Suprapubic skin (tissue), 3 donors: ENCODE measurements at regions not wholly inside any gene's neighbourhood (a gene's known extent, or its start where the extent isn't known, plus 50 kb on each side); places are given as distances from the start of the nearest gene placed in this dataset.

Experiments used
- EP300 ChIP-seq: sonication (generic); formaldehyde crosslinking; IDR thresholded peaks from one replicate; pipeline ENCODE4 v1.6.1; 2017; ENCODE audit warnings: antibody characterized with exemption
- POLR2A ChIP-seq, 2 donors: fragments of 450-650 bp; IDR thresholded peaks; one replicate each; pipeline ENCODE4 v1.6.1; 2017; ENCODE audit warnings: antibody characterized with exemption in 2 of 2, mild to moderate bottlenecking in 2 of 2, moderate library complexity in 2 of 2
- TF ChIP-seq, protein P1 (sequence below), 2 donors: fragments of 200-600 bp in 1 of 2; fragments of 450-650 bp in 1 of 2; sonication (generic) in 1 of 2; IDR thresholded peaks; one replicate each; pipeline ENCODE4 v1.5.1; 2016 to 2019; ENCODE audit warnings: antibody characterized with exemption in 2 of 2, mild to moderate bottlenecking in 1 of 2, moderate library complexity in 1 of 2

DNA sequence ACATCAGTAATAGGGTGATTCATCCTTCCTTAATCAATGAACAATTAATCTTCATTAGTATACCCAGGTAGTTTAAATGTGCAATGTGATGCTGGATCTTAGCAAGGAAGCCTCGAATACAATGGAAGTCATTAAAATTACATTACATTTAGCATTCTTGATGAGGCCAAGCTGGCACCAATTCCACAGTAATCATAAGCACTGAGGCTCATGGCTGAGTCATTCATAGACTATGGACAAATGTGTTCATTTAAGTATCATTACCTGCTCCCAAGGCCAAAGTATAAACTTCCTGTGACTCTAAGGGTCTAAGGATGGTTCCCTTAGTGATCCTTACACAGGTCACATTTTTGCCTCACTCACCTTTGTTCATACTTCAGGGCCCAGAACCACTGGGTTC is 266.4 kb upstream of the CDIN1 start:
- TF ChIP-seq, protein P1, sequence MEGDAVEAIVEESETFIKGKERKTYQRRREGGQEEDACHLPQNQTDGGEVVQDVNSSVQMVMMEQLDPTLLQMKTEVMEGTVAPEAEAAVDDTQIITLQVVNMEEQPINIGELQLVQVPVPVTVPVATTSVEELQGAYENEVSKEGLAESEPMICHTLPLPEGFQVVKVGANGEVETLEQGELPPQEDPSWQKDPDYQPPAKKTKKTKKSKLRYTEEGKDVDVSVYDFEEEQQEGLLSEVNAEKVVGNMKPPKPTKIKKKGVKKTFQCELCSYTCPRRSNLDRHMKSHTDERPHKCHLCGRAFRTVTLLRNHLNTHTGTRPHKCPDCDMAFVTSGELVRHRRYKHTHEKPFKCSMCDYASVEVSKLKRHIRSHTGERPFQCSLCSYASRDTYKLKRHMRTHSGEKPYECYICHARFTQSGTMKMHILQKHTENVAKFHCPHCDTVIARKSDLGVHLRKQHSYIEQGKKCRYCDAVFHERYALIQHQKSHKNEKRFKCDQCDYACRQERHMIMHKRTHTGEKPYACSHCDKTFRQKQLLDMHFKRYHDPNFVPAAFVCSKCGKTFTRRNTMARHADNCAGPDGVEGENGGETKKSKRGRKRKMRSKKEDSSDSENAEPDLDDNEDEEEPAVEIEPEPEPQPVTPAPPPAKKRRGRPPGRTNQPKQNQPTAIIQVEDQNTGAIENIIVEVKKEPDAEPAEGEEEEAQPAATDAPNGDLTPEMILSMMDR (IDR thresholded peaks at IDR 0.05), result no peak
- TF ChIP-seq EP300 (no peak), POLR2A (IDR thresholded peaks at IDR 0.05) (no peak)
